NCI-H1048 (cell line): ENCODE measurements at regions not wholly inside any gene's neighbourhood (a gene's known extent, or its start where the extent isn't known, plus 50 kb on each side); places are given as distances from the start of the nearest gene placed in this dataset.
"Not testable (repeated sequence)": the region's sequence is repeated elsewhere in the genome, so short reads cannot be mapped to it uniquely, and the experiment has no call there.

Experiments
- DNase-seq: peaks from one replicate; lab custom pipeline; 2025; lab: John Stamatoyannopoulos, UW

GRCh38 chr5:126233256-126233655 lies 190.0 kb upstream of the GRAMD2B start:
- no peak for DNase-seq

GRCh38 chr5:126234563-126235195 lies 188.5 kb upstream of the GRAMD2B start:
- no peak for DNase-seq

GRCh38 chr5:126235628-126236027 lies 187.6 kb upstream of the GRAMD2B start:
- no peak for DNase-seq

- DNase-seq = no peak
Measured at GRCh38 chr5:126236994-126237393, 186.2 kb upstream of the GRAMD2B start.

GRCh38 chr5:126248611-126249010 lies 174.6 kb upstream of the GRAMD2B start:
- no peak for DNase-seq

- DNase-seq = no peak
Measured at GRCh38 chr5:126251024-126251423, 172.2 kb upstream of the GRAMD2B start.

GRCh38 chr5:126253406-126253805 lies 169.8 kb upstream of the GRAMD2B start:
- no peak for DNase-seq

GRCh38 chr5:126263591-126264184 lies 159.5 kb upstream of the GRAMD2B start:
- no peak for DNase-seq

GRCh38 chr5:126265917-126266316 lies 157.3 kb upstream of the GRAMD2B start:
- no peak for DNase-seq

GRCh38 chr5:126267438-126267837 lies 155.8 kb upstream of the GRAMD2B start:
- DNase-seq = no peak

- no peak for DNase-seq
Measured at GRCh38 chr5:126268697-126269315, 154.4 kb upstream of the GRAMD2B start.

- no peak for DNase-seq
Measured at GRCh38 chr5:126269511-126269910, 153.7 kb upstream of the GRAMD2B start.

GRCh38 chr5:126271141-126271540 lies 152.1 kb upstream of the GRAMD2B start:
- no peak for DNase-seq

GRCh38 chr5:126274076-126274762 lies 149.0 kb upstream of the GRAMD2B start:
- no peak for DNase-seq

- DNase-seq = no peak
Measured at GRCh38 chr5:126274763-126275125, 148.5 kb upstream of the GRAMD2B start.

GRCh38 chr5:126277762-126278161 lies 145.4 kb upstream of the GRAMD2B start:
- no peak for DNase-seq

GRCh38 chr5:126280343-126280742 lies 142.9 kb upstream of the GRAMD2B start:
- no peak for DNase-seq

- no peak for DNase-seq
Measured at GRCh38 chr5:126280846-126281245, 142.4 kb upstream of the GRAMD2B start.

- no peak for DNase-seq
Measured at GRCh38 chr5:126284977-126285696, 138.1 kb upstream of the GRAMD2B start.

GRCh38 chr5:126296121-126296520 lies 127.1 kb upstream of the GRAMD2B start:
- not testable (repeated sequence) for DNase-seq

GRCh38 chr5:126300293-126300692 lies 122.9 kb upstream of the GRAMD2B start:
- DNase-seq = no peak

GRCh38 chr5:126301056-126301455 lies 122.2 kb upstream of the GRAMD2B start:
- no peak for DNase-seq
